Mesothelial cell of epicardium (in vitro differentiated cells): ENCODE measurements at regions not wholly inside any gene's neighbourhood (a gene's known extent, or its start where the extent isn't known, plus 50 kb on each side); places are given as distances from the start of the nearest gene placed in this dataset.

Experiments used
- DNase-seq, 2 experiments: peaks; one replicate each; pipeline ENCODE4 v3.0.0; 2021; ENCODE audit warnings: low spot score in 2 of 2; ENCODE audit not compliant: unreplicated experiment in 2 of 2
- H3K27ac Mint-ChIP-seq: 2 replicates; pipeline ENCODE4 v1.8.0; 2021; ENCODE audit warnings: mixed read lengths
- H3K27me3 Mint-ChIP-seq: 2 replicates; pipeline ENCODE4 v1.8.0; 2021; ENCODE audit warnings: low read depth, mixed read lengths
- H3K36me3 Mint-ChIP-seq: 2 replicates; pipeline ENCODE4 v1.8.0; 2021; ENCODE audit warnings: mixed read lengths
- H3K4me1 Mint-ChIP-seq: 2 replicates; pipeline ENCODE4 v1.8.0; 2021; ENCODE audit warnings: mixed read lengths
- H3K4me3 Mint-ChIP-seq: 2 replicates; pipeline ENCODE4 v1.8.0; 2021; ENCODE audit warnings: mild to moderate bottlenecking, moderate library complexity, mixed read lengths
- H3K9me3 Mint-ChIP-seq: 2 replicates; pipeline ENCODE4 v1.8.0; 2021; ENCODE audit warnings: mixed read lengths
- CTCF ChIP-seq: fragments of 200-600 bp; sonication (generic); IDR thresholded peaks from one replicate; pipeline ENCODE4 v1.5.0; 2021; ENCODE audit warnings: antibody characterized with exemption; ENCODE audit not compliant: unreplicated experiment

GRCh38 chr13:34391076-34391475 lies 551.0 kb upstream of the NBEA start:
- TF ChIP-seq CTCF = no peak
- Mint-ChIP-seq H3K36me3 (peaks cover 6% of the 10 kb centered on the region), H3K9me3 (peaks cover 8% of the 10 kb centered on the region), H3K4me1 (no peaks in the 10 kb centered on the region), H3K27ac (no peak overlapping the region), H3K4me3 (no peak overlapping the region), H3K27me3 (no peaks in the 10 kb centered on the region)
- no peak for DNase-seq

GRCh38 chr13:34401696-34402095 lies 540.4 kb upstream of the NBEA start:
- no peaks in the 10 kb centered on the region for H3K27me3 Mint-ChIP-seq
- DNase-seq = no peak
- no peak overlapping the region for H3K27ac Mint-ChIP-seq
- TF ChIP-seq CTCF = no peak
- peaks cover 30% of the 10 kb centered on the region for H3K9me3 Mint-ChIP-seq
- no peak overlapping the region for H3K4me3 Mint-ChIP-seq
- H3K36me3 Mint-ChIP-seq = peaks cover 4% of the 10 kb centered on the region
- H3K4me1 Mint-ChIP-seq = no peaks in the 10 kb centered on the region

- Mint-ChIP-seq H3K27me3 (no peaks in the 10 kb centered on the region), H3K4me3 (no peak overlapping the region), H3K4me1 (peaks cover 7% of the 10 kb centered on the region), H3K27ac (no peak overlapping the region), H3K9me3 (peaks cover 11% of the 10 kb centered on the region), H3K36me3 (no peaks in the 10 kb centered on the region)
- no peak for TF ChIP-seq CTCF
- DNase-seq = no peak
Observed at GRCh38 chr13:34405410-34406181, 536.5 kb upstream of the NBEA start.

GRCh38 chr13:34408640-34409039 lies 533.4 kb upstream of the NBEA start:
- no peaks in the 10 kb centered on the region for H3K27me3 Mint-ChIP-seq
- peaks cover 8% of the 10 kb centered on the region for H3K9me3 Mint-ChIP-seq
- H3K4me3 Mint-ChIP-seq = no peak overlapping the region
- no peak for TF ChIP-seq CTCF
- H3K36me3 Mint-ChIP-seq = no peaks in the 10 kb centered on the region
- no peak for DNase-seq
- no peak overlapping the region for H3K27ac Mint-ChIP-seq
- H3K4me1 Mint-ChIP-seq = peaks cover 30% of the 10 kb centered on the region

DNA sequence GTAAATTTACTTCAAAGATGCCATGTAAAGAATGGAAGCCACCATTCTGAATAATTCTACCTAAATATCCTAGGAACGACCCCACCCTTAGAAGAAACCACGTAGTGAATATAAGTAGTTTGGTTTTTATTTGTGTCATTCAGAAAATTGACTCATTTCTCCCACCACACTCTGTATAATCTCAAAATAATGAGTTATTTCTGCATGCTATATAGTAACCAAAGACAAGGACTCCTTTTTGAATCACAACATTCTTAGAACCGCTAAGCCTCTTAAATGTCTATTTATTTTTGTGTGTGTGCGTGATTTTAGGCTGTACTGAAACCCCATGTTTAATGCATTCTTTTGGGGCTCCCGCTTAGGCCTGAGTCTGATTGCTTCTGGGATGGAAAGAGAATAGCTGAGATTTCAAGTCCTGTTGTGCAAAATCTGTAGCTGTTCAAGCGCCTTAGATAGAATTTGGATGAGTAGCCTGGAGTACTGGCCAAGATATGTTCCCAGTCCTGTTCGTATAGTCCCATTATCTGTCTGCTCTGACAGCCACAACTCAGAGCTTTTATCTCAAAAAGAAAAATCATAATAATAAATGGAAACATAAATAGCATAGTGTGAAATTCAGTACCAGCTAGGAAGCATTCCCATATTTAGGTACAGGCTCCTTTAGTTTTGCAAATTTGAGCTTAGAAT lies 532.4 kb upstream of the NBEA start:
- no peaks in the 10 kb centered on the region for H3K36me3 Mint-ChIP-seq
- no peaks in the 10 kb centered on the region for H3K27me3 Mint-ChIP-seq
- TF ChIP-seq CTCF = no peak
- H3K9me3 Mint-ChIP-seq = peaks cover 8% of the 10 kb centered on the region
- H3K4me3 Mint-ChIP-seq = no peak overlapping the region
- no peak overlapping the region for H3K27ac Mint-ChIP-seq
- H3K4me1 Mint-ChIP-seq = peaks cover 30% of the 10 kb centered on the region
- DNase-seq = no peak
